Lower lobe of right lung (tissue), 2 donors: ENCODE measurements at regions not wholly inside any gene's neighbourhood (a gene's known extent, or its start where the extent isn't known, plus 50 kb on each side); places are given as distances from the start of the nearest gene placed in this dataset.

Experiments
- ATAC-seq, 2 donors: fragments of 200-7000 bp; cut with Tn5 transposase; one replicate each; pipeline ENCODE4 v1.9.1; 2020 to 2022; ENCODE audit warnings: mild to moderate bottlenecking in 2 of 2, moderate library complexity in 2 of 2
- DNase-seq: peaks from one replicate; pipeline ENCODE4 v3.0.0-alpha.2; 2020
- H3K27ac ChIP-seq: fragments of 200-600 bp; one replicate; pipeline ENCODE4 v1.8.0; 2022
- H3K27me3 ChIP-seq: fragments of 200-600 bp; one replicate; pipeline ENCODE4 v1.8.0; 2022; ENCODE audit warnings: low read depth
- H3K36me3 ChIP-seq: fragments of 200-600 bp; one replicate; pipeline ENCODE4 v1.8.0; 2022; ENCODE audit warnings: mild to moderate bottlenecking
- H3K4me1 ChIP-seq: fragments of 200-600 bp; one replicate; pipeline ENCODE4 v1.8.0; 2022
- H3K4me3 ChIP-seq: fragments of 200-600 bp; one replicate; pipeline ENCODE4 v1.8.0; 2022; ENCODE audit warnings: mild to moderate bottlenecking
- H3K9me3 ChIP-seq: fragments of 200-600 bp; one replicate; pipeline ENCODE4 v1.8.0; 2022
- intact Hi-C: fragments of 100-400 bp; cut with DNase I; formaldehyde crosslinking; loops from one replicate; pipeline ENCODE4 v1.11.0; 2022
- TF ChIP-seq, protein P1 (sequence below): fragments of 200-600 bp; IDR thresholded peaks from one replicate; pipeline ENCODE4 v1.8.0; 2022; ENCODE audit warnings: antibody characterized with exemption, mild to moderate bottlenecking
- donor health status: DM: no; HTN: yes; CAD: no; lungs with severe emphysema.

DNA sequence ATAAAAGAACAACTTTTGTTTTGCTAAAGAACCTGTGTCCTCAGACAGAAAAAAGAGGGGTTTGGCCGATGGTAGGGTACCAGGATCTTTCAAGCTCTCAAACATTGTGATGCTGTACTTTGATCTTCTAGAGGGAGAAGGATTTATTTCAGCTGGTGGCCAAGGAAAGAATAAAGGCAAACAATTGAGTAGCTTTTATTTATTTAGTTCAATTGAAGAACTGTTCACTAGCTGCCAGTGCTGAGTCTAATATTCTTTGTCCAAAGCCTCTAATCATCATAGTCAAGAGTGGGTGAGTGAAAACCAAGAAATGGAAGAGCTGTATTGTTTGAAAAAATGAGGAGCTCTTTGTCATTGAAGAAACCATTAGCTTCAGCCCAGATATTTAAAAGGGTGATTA, 138.4 kb downstream of the FAT3 start:
- H3K4me3 ChIP-seq, result no peak overlapping the region
- intact Hi-C loops, result no loop called here
- no peak overlapping the region for H3K27ac ChIP-seq
- TF ChIP-seq, protein P1, sequence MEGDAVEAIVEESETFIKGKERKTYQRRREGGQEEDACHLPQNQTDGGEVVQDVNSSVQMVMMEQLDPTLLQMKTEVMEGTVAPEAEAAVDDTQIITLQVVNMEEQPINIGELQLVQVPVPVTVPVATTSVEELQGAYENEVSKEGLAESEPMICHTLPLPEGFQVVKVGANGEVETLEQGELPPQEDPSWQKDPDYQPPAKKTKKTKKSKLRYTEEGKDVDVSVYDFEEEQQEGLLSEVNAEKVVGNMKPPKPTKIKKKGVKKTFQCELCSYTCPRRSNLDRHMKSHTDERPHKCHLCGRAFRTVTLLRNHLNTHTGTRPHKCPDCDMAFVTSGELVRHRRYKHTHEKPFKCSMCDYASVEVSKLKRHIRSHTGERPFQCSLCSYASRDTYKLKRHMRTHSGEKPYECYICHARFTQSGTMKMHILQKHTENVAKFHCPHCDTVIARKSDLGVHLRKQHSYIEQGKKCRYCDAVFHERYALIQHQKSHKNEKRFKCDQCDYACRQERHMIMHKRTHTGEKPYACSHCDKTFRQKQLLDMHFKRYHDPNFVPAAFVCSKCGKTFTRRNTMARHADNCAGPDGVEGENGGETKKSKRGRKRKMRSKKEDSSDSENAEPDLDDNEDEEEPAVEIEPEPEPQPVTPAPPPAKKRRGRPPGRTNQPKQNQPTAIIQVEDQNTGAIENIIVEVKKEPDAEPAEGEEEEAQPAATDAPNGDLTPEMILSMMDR, result no peak
- ATAC-seq (no peak), DNase-seq (no peak)
- no peaks in the 10 kb centered on the region for H3K27me3 ChIP-seq
- no peaks in the 10 kb centered on the region for H3K9me3 ChIP-seq
- H3K36me3 ChIP-seq, result no peaks in the 10 kb centered on the region
- no peaks in the 10 kb centered on the region for H3K4me1 ChIP-seq

DNA sequence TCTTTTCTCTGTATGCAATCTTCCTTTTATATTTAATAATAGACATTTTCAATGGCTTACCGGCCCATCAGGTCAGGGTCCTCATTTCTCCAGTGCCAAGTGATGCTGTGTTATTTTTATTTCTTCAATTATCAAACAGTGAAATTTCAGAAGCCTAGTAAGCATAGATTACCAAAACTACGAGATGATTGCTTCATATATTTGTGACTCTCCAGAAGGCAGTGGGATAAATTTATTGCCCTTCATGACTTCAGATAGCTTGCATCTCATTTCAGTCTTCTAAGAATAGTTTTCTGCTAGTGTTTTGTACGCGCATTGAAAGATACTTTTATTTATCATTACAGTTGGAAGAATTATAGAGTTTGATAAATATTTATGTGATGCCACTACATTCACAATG, 139.6 kb downstream of the FAT3 start:
- intact Hi-C loops, result no loop called here
- H3K36me3 ChIP-seq, result no peaks in the 10 kb centered on the region

DNA sequence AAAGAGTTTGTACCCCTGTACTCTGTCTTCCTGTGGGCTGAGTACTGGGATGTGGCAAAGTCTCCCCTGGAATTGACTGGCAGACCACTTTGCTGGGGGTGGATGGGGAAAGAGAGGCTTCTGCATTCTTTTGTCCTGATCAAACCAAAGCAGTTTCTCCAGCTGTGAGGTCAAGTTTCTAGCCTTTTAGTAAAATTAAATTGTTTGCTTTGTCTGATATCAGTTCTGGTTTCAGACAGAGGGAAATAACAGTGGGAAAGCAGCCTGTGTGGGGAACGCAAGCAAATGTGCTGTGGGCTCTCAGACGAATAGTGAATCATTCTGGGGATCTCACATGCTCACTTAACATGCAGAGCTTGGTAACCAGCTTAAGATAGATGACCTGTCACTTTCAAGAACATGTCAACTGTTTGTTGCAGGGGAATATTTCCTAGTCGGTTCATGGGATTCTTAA, 151.6 kb downstream of the FAT3 start:
- DNase-seq, result no peak
- no peaks in the 10 kb centered on the region for H3K36me3 ChIP-seq
- H3K4me3 ChIP-seq, result no peak overlapping the region
- no peak overlapping the region for H3K27ac ChIP-seq
- intact Hi-C loops, result no loop called here
- H3K4me1 ChIP-seq, result no peaks in the 10 kb centered on the region
- TF ChIP-seq, protein P1, result no peak
- H3K9me3 ChIP-seq, result no peaks in the 10 kb centered on the region
- no peak for ATAC-seq
- H3K27me3 ChIP-seq, result no peaks in the 10 kb centered on the region

More for the DNA sequence above, 139.6 kb downstream of the FAT3 start:
- TF ChIP-seq, protein P1, result no peak
- H3K27me3 ChIP-seq, result no peaks in the 10 kb centered on the region
- H3K27ac ChIP-seq, result no peak overlapping the region
- H3K9me3 ChIP-seq, result no peaks in the 10 kb centered on the region
- H3K4me1 ChIP-seq, result no peaks in the 10 kb centered on the region
- ATAC-seq (no peak), DNase-seq (no peak)
- no peak overlapping the region for H3K4me3 ChIP-seq

DNA sequence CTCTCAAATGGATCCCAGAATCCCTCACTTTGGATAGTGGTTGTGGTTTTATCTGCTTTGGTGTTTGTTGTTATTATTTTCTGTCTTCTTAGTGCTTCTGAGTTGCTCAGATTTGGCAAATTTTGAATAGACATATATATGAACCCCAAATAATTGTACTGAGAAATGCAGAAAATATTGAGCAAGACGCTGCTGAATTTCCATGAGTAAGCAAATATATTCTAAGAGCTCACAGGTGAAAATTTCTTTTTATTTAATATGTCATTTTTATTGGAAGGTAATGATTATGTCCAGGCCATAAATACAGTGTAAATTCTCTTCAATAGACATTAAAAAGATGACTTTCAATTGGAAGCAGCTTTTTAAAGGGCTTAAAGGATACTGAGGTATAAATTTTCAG, 152.1 kb downstream of the FAT3 start:
- ATAC-seq (no peak), DNase-seq (no peak)
- no peak overlapping the region for H3K27ac ChIP-seq
- no peaks in the 10 kb centered on the region for H3K36me3 ChIP-seq
- TF ChIP-seq, protein P1, result no peak
- H3K4me1 ChIP-seq, result no peaks in the 10 kb centered on the region
- no peaks in the 10 kb centered on the region for H3K27me3 ChIP-seq
- intact Hi-C loops, result no loop called here
- H3K9me3 ChIP-seq, result no peaks in the 10 kb centered on the region
- H3K4me3 ChIP-seq, result no peak overlapping the region

DNA sequence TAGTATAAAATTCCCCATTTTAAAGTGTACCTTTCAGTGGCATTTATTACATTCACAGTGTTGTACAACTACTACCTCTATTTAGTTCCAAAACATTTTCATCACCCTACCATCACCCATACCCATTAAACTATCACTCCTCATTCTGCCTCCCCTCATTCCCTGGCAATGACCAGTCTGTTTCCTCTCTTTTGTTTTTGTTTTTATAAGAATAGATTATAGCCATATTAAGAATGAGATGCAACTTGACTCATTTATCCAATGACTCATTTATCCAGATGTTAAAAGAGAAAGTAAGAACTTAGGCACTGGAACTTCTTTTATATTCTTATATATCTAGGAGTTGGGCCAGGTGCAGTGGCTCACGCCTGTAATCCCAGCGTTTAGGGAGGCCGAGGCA, 156.3 kb downstream of the FAT3 start:
- no peaks in the 10 kb centered on the region for H3K4me1 ChIP-seq
- intact Hi-C loops, result no loop called here
- ATAC-seq, result no peak

More for the DNA sequence above, 156.3 kb downstream of the FAT3 start:
- no peaks in the 10 kb centered on the region for H3K27me3 ChIP-seq
- no peak for DNase-seq
- no peaks in the 10 kb centered on the region for H3K36me3 ChIP-seq
- no peaks in the 10 kb centered on the region for H3K9me3 ChIP-seq
- TF ChIP-seq, protein P1, result no peak
- no peak overlapping the region for H3K27ac ChIP-seq
- H3K4me3 ChIP-seq, result no peak overlapping the region
